Stimulated activated CD4-positive, alpha-beta T cell treated with anti-CD3 and anti-CD28 coated beads, TNF-alpha, amount 100 ng/mL, for 24 hours (primary cell): ENCODE measurements at regions not wholly inside any gene's neighbourhood (a gene's known extent, or its start where the extent isn't known, plus 50 kb on each side); places are given as distances from the start of the nearest gene placed in this dataset.

Source experiments
- DNase-seq, 3 experiments: peaks; one replicate each; pipeline ENCODE4 v3.0.0-alpha.2; 2020; ENCODE audit warnings: low read depth in 3 of 3

DNA sequence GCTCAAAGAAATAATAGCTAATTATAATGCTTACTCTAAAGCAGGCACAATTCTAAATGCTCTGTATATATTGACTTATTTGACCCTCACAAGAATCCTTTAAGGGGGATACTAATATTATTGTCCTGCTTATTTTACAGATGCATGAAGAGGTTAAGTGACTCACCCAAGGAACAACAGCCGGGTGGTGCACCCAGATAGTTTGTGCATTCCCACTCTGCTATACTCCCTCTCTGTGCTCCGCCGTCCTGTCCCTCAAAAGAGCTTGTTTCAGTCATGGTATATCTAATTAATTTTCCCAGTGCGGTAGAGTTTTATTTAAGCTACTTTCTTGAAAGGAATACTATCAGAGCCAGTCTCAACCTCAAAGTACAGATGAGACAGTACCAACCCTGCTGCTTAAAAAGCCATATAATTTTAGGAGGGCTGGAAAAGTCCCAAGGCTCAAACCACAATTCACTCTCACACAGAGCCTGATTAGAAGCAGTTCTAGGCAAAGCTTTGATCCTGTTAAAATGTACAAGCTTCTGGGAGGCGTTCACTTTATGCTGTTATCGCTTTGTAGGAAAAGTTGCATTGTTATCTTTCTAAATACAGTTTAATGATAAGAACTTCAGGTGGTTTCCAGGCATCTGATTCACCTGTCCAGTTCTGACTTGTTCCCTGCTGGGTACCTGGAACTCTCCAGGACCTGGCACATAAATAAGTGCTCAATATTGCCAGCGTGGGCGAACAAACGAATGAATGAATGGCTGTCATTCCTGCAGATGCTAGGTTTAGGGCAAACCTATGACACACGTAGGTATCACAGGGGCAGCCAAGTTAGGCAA, 261.5 kb upstream of the KLF14 start:
- no peak for DNase-seq

DNA sequence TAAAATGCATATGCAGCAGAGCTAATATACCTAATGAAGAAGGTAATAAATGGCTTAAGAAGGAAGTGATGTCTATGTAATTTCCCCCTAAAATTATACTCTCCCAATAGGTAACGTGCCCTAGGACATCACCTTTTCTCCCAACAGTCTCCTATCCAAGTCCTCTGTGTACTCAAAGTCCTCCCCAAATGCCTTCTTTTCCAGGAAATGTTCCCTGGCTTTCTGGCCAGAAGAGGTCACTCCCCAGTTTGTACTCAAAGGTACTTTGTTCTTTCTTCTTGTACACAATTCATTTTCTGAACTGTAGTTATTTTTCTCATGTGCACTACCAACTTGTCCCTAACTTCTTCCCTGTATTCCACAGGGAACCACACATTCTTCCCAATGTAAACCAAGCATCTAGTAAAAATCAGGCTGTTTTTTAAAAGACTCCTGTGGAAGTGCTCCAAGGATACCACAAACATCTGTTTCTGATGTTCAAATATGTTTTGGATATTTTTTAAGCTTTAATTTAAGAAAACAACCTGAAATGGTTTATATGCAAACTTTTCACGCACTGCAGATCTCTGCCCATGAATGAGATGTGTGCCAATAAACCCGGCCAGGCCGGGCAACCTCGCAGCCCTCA, 262.3 kb upstream of the KLF14 start:
- no peak for DNase-seq

DNA sequence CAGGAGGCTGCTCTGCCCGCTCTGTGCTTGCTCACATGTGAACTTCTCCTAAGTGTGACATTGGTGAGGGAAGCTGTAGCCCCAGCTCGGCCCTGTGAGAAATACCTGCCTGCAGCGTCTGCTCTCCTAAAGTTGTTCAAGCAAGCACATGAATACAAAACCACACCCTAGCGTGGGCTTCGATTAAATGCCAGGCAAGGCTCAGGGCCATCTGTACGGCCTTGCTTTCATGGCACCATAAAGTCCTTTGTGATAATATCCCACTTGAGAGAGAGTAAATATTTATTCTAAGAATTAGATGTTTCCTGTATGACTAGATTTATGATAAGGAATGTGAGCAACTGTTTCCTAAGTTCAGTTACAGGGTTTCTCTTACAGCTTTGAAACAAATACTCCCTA, 262.8 kb upstream of the KLF14 start:
- no peak for DNase-seq

DNA sequence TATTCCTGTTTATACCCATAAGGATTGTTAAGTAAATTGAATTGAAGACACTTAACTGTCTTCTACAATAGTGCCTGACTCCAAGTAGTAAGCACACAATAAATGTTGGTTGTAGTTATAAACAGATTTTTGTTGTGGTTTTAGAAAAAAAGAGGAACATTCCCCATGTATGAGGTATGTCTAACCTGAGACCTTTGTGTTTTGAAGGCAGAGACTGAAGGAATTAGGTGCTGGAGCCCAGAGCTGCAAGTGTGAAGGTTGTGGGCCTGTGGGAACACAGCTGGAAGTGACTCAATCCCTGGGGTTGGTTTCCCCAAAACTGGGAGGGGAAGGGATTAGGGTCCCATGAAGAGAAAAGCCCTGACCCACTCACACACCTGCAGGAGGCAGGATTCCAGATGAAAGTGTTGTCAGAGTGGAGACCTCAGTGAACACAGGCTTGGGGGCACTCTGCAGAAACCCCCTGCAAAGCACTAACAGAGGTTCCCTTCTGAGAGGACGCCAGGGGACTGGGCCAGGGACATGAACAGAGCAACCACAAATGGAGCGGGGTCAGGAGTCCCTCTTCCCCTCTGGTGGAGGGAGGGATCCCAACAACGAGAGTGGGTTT, 265.1 kb upstream of the KLF14 start:
- DNase-seq = no peak

DNA sequence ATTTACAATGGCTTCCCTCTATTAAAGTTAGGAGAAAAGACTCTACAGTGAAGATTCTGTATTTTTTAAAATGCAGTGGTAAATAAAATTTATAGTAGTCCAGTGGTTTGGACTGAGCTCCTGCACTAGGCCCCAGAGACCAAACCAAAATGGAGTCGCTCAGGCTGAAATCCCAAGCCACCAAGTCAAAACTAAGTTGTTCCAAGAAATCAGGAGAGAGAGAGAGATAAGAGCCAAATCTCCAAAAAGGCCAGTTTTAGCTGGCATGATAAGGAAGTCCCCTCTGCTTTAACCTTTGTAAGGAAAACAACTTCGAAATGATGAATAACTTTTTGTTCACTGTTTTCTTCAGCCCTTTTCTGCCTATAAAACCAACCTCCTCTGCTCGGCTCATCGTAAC, 265.9 kb upstream of the KLF14 start:
- no peak for DNase-seq

DNA sequence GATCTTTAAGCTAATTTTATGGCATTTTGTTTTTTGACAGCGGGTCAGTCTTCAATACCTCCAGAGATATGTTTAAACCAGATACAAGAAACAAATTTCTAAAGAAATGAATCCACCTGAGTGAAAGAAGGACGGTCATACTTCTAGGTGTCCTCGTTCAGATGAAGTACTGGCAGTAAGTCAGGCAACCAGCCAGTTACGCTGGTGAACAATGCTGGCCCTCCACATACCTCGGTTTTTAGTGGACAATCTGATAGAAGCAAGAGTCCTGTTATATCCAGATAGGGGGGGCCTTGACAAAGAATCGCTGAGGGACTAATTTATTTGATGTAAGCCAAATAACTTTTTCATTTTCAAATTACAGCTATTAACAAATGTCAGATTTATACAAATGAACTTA, 266.4 kb upstream of the KLF14 start:
- no peak for DNase-seq

DNA sequence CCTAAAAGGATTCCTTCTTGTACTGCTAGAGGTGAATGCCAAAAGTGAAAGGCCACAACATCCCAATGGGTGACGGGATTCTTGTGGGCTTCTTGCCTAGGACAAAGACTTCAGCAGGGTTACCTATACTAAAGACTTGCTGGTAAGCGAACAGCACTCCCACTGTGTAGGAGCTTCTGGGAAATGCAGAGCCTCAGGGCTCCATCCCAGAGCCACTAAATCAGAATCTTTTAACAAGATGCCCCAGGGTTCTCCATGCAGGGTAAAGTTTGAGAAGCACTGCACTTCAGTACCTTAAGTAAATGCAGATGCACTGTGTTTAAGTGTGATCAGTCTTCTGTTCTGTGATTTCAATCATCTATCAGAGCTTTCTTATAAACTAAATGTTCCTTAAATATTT, 266.9 kb upstream of the KLF14 start:
- no peak for DNase-seq

DNA sequence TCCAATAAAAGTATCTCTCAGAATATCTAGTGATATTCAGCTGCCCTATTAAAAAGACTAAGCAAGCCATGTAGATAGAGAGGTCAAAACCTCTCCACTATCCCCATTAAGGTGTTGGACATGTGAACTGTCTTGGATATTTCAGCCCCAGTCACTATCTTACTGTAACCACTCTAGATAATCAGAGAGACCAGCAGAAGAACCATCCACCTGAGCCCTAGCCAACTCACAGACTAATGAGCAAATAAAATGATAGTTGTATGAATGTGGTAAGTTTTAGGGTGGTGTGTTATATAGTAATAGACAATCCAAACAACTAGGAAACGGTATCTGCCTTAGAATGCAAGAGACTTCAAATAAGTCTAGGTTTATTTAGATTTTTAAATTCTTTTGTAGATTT, 268.6 kb upstream of the KLF14 start:
- DNase-seq = no peak

DNA sequence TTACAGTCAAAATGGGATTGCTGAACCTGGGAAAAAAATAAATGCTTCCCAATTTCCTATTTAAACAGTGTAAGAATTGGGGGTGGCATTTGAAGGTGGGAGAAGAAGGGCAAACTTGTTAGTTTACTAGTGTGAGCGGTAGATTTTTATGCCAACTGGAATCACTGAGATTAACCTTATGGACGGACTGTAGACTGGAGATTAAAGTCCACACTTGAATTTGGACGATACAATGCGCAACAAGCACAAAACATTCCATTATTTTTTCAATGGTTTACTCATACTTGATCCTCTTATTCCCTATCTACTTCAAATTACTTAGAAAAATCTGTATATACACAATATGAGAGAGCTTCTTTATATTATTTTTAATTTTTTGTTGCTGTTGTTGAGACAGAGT, 269.6 kb upstream of the KLF14 start:
- no peak for DNase-seq

DNA sequence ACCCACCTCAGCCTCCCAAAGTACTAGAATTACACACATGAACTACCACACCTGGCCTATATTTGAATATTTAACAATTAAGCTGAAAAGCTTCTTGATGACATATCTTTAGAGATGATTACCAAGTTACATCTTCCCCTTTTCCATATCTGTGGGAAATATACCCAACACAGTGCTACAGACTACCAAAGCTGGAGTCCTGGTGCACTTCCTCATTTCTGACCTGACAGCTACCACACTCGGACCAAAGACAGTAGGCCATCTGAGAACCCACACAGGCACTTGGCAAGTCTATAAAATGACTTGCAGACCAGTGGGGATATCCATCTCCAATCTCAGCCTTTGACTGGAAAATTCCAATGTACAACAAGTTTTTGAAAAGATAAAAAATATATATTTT, 270.4 kb upstream of the KLF14 start:
- no peak for DNase-seq

DNA sequence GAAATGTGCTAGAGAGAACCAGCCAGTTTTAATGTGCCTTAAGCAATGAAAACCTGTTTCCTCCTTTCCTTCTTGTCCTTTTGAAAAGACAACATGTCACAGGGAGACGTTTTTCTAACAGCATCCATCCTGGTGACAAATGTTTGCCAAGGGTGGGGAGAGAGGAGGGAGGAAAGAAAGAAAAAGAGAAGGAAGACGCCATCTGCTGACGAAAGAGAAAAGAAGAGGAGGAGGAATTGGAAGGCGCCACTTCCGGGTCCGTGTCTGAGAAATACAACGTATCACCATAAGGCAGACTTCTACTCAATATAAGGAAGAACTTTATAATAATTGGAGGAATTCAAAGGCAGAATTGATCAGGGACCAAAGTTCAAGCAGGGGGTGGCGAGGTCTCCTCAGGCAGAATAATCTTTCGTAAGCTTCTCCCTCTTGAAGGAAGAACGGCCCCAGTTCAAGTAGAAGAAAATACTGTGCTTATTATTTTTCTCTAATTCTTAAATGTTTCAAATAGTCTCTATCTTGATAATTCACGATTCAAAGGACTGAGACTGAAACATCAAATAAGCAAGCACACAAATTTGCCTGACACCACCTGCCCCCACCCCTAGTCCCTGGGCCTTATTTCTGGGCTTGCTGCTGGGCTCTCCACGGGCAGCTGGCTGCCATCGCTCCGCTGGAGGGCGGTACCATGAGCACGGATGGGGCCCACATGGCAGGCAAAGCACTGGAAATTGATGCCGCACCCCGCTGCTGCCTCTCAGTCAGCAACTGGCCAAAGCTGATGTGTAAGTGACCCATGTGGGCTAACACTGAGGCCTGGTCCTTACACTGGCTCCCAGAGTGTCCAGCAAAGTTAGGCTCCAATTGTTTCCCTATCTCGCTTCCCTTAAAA, 273.7 kb upstream of the KLF14 start:
- DNase-seq = peak in 2 of 3 experiments; percentile 53 to 58

DNA sequence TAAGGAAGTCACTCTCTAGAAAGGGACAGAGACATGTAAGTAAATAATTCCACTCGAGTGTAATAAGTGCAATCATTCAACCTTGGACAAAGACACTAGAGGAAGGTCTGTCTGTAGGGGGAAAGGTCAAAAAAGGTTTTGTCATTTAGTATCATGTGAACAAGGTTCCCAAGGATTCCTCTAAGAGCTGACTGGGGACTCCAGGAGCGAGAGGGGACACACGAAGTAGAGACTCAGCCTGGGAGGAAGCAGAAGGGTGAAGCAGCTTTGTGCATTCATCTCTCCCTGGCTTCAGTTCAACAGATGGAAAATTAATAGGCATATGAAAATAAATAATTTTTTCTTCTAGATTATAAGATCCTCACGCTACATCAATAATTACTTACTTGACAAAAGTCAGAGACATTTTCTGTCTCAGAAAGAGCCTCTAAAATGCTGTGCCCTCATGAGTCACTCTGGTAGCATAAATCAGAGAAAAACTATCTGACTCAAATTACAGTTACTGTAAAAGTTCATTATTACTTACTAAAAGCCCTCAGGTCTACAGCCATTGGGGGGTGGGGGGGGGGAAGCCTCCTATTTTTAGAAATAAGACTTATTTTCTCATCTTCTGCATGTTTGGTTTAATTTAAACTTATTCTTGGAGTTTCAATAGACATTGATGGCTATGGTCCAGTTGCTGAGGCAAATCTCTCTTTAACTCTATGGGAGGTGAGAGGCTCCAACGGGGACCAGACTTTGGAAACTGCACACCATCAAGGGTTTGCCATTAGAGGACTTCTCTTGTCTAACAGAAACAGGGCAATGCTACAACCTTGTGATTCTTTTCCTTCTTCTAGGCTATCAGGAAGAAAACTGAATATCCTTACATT, 275.1 kb upstream of the KLF14 start:
- DNase-seq = no peak

DNA sequence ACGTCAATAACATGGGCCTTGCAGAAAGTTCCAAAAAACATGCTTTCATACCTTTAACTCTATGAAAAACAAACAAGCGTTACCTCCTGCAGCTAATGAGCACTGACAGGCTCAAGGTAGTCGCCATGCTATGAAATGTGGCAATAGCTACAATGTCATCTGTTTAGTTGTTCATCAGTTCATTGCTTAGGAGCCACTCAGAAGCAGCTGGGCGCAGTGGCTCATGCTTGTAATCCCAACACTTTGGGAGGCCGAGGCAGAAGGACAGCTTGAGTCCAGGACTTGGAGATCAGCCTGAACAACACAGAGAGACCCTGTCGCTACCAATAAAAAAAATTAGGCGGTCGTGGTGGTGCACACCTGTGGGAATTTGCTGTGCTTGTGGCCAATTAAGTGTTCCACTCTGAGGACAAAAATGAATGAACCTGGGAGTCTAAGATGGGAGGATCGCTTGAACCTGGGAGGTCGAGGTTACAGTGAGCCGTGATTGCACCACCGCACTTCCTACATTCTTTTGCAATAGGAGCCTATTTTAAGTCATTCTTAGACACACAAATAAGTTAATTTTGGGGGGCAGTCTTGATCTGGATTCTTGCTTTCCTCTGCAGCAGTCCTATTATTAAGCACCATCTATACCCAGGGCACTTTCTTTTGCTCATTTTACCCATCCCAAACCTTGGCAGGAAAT, 276.2 kb upstream of the KLF14 start:
- DNase-seq = no peak

DNA sequence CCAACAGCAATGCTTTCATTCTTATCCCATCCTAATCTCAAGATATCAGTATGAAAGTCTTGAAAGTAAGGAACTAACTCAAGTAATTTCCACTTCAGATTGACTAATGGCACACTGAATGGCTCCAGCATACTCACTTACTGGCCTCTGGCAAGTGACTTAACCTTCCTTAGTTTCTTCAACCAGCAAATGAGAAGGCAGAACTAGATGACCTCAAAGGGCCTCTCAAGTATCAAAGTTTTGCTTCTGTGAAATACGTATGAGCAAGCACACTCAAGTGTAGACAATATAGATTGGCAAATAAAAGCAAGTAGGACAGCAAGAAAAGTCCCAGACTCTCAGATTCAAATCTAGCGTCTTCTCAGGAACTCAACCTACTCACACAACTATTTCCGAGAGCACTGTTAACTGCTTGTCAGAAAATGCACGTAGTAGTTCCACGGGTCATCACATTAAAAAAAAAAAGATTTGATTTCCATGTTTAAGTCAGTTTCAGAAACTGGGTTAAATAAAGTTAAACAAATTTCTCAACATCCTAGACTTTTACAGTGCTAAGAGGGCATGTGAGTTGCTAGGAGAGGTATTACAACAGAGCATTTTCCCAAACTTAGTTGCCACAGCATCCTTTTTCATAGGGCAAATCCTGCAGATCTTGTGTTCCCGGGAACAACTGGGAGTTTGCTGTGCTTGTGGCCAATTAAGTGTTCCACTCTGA, 276.9 kb upstream of the KLF14 start:
- no peak for DNase-seq

DNA sequence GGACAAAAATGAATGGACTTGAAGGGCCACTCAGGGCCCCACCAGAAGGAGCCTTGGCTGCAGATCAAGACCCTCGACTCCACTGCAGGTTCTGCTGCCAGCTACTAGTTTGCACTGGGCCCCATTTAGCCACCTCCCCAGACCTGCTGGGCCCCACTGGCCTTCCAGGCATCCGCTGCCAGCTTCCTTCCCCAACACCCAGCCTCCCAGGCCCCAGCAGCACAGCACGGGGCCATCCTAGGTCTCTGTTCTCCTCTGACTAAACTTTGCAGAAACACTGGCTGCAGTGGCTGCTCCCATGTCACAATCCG, 277.4 kb upstream of the KLF14 start:
- no peak for DNase-seq

DNA sequence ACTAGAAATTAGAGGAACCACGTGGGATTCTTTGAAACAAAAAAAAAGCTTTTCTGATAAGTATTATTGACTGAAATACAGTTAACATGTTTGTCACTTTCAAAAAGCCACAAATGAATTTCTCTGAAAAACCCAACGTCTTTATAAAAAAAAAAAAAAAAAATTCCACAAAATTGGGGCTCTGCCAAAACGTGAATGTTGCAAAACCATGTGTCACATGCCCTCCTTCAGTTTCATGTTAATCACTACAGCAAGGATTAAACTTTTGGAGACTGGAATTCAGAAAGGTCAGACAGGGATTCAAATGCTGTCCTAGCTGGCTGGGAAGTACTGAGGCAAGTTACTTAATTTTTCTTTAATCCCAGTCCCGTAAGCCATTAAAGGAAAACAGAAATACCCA, 278.0 kb upstream of the KLF14 start:
- no peak for DNase-seq

DNA sequence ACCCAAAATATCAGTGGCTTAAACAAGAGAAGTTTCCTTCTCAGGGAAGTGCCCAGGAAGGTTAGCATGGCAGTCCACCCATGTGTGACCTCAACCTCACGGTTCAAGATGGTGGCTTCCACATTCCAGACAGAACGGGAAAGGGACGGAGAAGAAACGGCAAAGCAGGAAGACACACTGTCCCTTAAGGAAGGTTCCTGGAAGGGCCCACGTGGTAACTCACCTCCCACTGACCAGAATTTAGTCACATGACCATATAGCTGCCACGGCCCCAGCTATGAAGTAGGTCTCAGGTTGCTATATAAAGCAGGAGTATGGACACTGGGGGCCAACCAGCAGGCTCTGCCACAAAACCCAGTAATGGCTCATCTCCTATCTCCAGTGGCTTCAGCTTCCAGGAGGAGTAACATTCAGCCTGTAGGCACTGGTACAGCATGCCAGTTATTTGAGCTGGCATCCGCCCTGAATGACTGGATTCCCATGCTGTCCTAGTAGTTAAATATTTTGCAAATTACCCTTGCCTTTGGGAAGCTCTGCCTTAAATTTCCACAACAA, 278.5 kb upstream of the KLF14 start:
- DNase-seq = no peak

DNA sequence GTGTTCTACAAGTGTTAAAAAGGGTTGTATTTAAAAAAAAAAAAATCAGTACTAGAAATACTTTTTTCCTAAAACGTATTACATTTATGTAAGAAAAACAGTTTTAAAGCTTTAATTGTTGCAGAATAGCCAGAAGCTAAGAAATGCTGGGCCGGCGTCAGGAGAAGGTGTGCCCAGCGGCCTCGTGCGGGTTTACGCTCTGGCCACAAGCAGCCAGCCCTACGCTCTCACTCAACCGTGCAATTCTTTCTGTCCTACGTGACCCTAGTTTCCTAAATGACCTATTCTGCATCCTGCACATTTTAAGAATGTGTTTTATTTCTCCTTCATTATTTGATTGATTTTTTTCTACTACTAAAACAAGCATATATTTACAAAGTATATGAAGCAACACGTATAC, 279.7 kb upstream of the KLF14 start:
- no peak for DNase-seq

DNA sequence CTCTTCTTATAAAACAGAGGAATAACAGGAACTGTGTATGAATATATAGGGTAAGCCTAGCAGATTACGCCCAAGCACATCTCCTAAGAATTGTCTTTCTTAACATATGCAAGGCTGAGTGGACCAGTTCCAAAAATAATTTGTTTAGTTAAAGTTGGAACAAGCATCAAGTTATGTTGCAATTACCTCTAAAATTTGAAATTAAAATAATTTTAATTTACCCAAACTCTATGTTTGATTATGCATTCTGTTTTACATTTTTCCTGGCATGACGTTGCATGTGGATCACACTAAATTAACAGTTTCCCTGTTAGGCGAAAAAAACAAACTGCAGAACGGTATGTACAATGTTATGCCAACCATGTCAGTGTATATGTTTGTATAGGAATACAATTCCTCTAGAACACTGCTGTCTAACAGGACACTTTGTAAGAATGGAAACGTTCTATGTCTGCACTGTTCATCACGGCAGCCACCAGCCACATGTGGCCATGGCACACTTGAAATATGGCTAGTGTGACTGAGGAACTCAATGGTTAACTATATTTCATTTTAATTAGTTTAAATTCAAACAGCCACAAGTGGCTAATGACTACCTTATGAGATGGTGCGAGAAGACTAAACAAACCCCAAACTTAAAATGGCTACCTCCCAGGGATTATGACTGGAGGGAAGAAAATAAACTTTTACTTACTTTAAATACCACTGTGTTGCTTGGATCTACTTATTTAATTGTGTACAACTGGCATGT, 281.1 kb upstream of the KLF14 start:
- DNase-seq = no peak
